RWPE2 (cell line): ENCODE measurements at regions not wholly inside any gene's neighbourhood (a gene's known extent, or its start where the extent isn't known, plus 50 kb on each side); places are given as distances from the start of the nearest gene placed in this dataset.
"Not testable (repeated sequence)": the region's sequence is repeated elsewhere in the genome, so short reads cannot be mapped to it uniquely, and the experiment has no call there.

ENCODE experiments used
- ATAC-seq: fragments of 200-7000 bp; cut with Tn5 transposase; 3 replicates; pipeline ENCODE4 v1.9.1; 2021; ENCODE audit warnings: low read depth
- DNase-seq: peaks from one replicate; pipeline ENCODE4 v3.0.0-alpha.2; 2020; ENCODE audit warnings: low spot score
- H3K27ac ChIP-seq: fragments of 450-650 bp; 2 replicates; pipeline ENCODE4 v1.5.1; 2017; ENCODE audit warnings: mild to moderate bottlenecking; ENCODE audit not compliant: poor library complexity, severe bottlenecking
- H3K27me3 ChIP-seq: fragments of 250-450 bp; sonication (Bioruptor Pico); 2 replicates; pipeline ENCODE4 v1.5.1; 2021; ENCODE audit warnings: mild to moderate bottlenecking, moderate library complexity; ENCODE audit not compliant: insufficient read depth, poor library complexity, severe bottlenecking
- H3K36me3 ChIP-seq: fragments of 250-450 bp; sonication (Bioruptor Pico); 2 replicates; pipeline ENCODE4 v1.5.1; 2020; ENCODE audit warnings: low read depth, mild to moderate bottlenecking, moderate library complexity
- H3K4me1 ChIP-seq: fragments of 250-450 bp; sonication (Bioruptor Pico); 2 replicates; pipeline ENCODE4 v1.5.1; 2021; ENCODE audit warnings: mild to moderate bottlenecking, moderate library complexity; ENCODE audit not compliant: insufficient read depth, poor library complexity, severe bottlenecking
- H3K4me3 ChIP-seq: fragments of 250-450 bp; sonication (Bioruptor Pico); 2 replicates; pipeline ENCODE4 v1.5.1; 2021; ENCODE audit warnings: mild to moderate bottlenecking, moderate library complexity; ENCODE audit not compliant: severe bottlenecking
- H3K9me3 ChIP-seq: fragments of 250-450 bp; sonication (Bioruptor Pico); 2 replicates; pipeline ENCODE4 v1.5.1; 2021; ENCODE audit warnings: mild to moderate bottlenecking, moderate library complexity; ENCODE audit not compliant: severe bottlenecking
- TF ChIP-seq, protein P1 (sequence below): fragments of 450-650 bp; IDR thresholded peaks from one replicate; pipeline ENCODE4 v1.5.1; 2017; ENCODE audit warnings: mild to moderate bottlenecking, moderate library complexity; ENCODE audit not compliant: poor library complexity, severe bottlenecking

DNA sequence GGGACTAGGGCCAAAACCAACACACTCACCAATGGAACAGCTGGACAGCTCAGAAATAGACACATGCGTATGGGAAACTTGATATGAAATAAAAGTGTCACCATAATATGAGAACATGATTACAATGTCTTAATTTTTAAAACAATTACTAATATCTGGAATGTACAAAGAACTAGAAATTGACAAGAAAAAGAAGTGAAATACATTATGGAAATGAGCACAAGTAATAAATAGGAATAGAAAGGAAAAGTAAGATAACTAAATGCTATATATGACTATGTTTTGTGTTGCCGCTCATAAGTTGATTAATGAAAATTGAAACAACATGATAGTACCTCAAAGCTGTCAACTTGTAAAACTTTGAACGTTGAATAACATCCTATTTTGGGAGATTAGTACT is 801.1 kb downstream of the SLITRK5 start:
- Histone ChIP-seq H3K27ac (no peak overlapping the region), H3K4me3 (no peak overlapping the region), H3K36me3 (no peaks in the 10 kb centered on the region), H3K27me3 (no peaks in the 10 kb centered on the region), H3K9me3 (no peaks in the 10 kb centered on the region), H3K4me1 (no peaks in the 10 kb centered on the region)
- DNase-seq (no peak), ATAC-seq (no peak)
- TF ChIP-seq, protein P1, sequence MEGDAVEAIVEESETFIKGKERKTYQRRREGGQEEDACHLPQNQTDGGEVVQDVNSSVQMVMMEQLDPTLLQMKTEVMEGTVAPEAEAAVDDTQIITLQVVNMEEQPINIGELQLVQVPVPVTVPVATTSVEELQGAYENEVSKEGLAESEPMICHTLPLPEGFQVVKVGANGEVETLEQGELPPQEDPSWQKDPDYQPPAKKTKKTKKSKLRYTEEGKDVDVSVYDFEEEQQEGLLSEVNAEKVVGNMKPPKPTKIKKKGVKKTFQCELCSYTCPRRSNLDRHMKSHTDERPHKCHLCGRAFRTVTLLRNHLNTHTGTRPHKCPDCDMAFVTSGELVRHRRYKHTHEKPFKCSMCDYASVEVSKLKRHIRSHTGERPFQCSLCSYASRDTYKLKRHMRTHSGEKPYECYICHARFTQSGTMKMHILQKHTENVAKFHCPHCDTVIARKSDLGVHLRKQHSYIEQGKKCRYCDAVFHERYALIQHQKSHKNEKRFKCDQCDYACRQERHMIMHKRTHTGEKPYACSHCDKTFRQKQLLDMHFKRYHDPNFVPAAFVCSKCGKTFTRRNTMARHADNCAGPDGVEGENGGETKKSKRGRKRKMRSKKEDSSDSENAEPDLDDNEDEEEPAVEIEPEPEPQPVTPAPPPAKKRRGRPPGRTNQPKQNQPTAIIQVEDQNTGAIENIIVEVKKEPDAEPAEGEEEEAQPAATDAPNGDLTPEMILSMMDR, result no peak

DNA sequence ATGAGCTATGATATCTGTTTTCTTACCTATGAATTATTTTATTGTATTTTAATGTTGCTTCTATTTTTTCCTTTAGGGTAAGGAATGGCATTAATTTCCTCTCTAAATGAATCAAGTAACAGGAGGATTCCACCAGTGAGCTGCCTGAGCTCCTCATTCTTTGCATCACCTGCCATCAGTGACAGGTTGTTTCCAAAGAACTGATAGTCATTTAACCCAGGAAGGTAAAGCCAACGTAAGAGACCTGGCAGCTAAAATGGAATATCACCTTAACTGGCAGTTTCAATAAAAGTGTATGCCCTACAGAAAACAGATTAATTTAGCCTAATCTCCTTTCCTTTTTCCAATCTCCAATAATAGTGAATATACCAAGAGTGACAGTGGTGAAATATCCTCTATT is 812.0 kb downstream of the SLITRK5 start:
- H3K27ac ChIP-seq, result no peak overlapping the region
- H3K27me3 ChIP-seq, result no peaks in the 10 kb centered on the region
- DNase-seq (no peak), ATAC-seq (no peak)
- no peaks in the 10 kb centered on the region for H3K9me3 ChIP-seq
- no peak overlapping the region for H3K4me3 ChIP-seq
- TF ChIP-seq, protein P1, result no peak
- H3K36me3 ChIP-seq, result no peaks in the 10 kb centered on the region
- no peaks in the 10 kb centered on the region for H3K4me1 ChIP-seq

DNA sequence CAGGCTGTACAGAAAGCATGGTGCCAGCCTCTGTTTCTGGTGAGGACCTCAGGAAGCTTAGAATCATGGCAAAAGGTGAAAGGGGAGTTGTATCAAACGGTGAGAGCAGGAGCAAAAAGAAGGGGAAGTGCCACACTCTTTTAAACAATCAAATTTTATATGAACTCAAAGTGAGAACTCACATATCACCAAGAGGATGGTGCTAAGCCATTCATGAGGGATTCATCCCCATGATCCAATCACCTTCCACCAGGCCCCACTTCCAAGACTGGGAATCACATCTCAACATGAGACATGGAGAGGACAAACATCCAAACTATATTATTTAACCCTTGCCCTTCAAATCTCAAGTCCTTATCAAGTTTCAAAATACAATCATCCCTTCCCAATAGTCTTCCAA is 836.7 kb downstream of the SLITRK5 start:
- no peak for DNase-seq
- no peaks in the 10 kb centered on the region for H3K4me1 ChIP-seq

DNA sequence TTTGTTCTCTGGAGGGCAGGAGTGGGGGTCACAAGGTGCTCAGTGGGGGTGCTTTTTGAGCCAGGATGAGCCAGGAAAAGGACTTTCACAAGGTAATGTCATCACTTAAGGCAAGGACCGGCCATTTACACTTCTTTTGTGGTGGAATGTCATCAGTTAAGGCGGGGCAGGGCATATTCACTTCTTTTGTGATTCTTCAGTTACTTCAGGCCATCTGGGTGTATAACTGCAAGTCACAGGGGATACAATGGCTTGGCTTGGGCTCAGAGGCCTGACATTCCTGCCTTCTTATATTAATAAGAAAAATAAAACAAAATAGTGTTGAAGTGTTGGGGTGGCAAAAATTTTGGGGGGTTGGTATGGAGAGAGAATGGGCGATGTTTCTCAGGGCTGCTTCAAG is 841.8 kb downstream of the SLITRK5 start:
- H3K9me3 ChIP-seq, H3K27ac ChIP-seq, ATAC-seq, H3K4me1 ChIP-seq, H3K4me3 ChIP-seq, H3K36me3 ChIP-seq, H3K27me3 ChIP-seq, DNase-seq: not testable (repeated sequence)

More for the DNA sequence above, 836.7 kb downstream of the SLITRK5 start:
- H3K9me3 ChIP-seq, result no peaks in the 10 kb centered on the region
- no peak overlapping the region for H3K4me3 ChIP-seq
- no peak overlapping the region for H3K27ac ChIP-seq
- no peaks in the 10 kb centered on the region for H3K36me3 ChIP-seq
- no peak for ATAC-seq
- H3K27me3 ChIP-seq, result no peaks in the 10 kb centered on the region
- TF ChIP-seq, protein P1, result no peak

DNA sequence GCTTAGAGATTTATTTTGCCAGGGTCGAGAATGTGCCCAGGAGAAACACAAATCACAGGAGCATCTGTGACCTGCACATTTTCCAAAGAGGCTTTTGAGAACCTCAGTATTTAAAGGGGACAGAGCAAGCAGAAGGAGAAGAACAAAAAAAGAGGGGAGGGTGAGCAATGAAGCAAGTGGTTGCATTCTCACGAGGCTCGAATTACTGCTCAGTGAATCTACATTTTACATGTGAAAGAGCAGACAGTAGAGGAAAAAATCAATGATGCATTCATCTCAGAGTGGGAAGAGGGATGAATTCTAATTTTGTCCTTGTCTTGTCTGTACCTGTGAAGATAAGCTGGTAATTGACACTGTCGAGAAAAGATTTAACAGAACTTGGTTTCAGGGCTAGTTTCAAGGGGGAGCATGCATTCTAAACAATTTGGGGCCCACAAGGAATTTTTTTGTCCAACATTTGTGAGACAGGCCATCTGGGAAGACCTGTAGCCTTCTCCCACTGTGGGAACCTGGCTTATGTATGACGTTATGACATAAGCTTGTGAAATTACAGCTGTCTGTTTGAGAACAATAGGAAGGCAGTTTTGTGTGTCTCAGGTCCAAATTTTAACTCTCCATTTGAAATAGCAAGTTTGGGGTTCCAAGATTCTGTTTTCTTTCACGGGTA is 855.1 kb downstream of the SLITRK5 start:
- Histone ChIP-seq H3K4me1 (no peaks in the 10 kb centered on the region), H3K36me3 (no peaks in the 10 kb centered on the region), H3K9me3 (no peaks in the 10 kb centered on the region), H3K4me3 (no peak overlapping the region), H3K27ac (no peak overlapping the region), H3K27me3 (no peaks in the 10 kb centered on the region)
- DNase-seq (no peak), ATAC-seq (no peak)
- TF ChIP-seq, protein P1, result no peak
